Mesenteric fat pad (tissue), 1 donor: ENCODE measurements at regions not wholly inside any gene's neighbourhood (a gene's known extent, or its start where the extent isn't known, plus 50 kb on each side); places are given as distances from the start of the nearest gene placed in this dataset.
"Not testable (repeated sequence)": the region's sequence is repeated elsewhere in the genome, so short reads cannot be mapped to it uniquely, and the experiment has no call there.

Experiments
- DNase-seq: peaks from one replicate; pipeline ENCODE4 v3.0.0-alpha.2; 2020; ENCODE audit warnings: low spot score
- donor health status: DM: yes; HTN: yes; CAD: no.

GRCh38 chr19:5259750-5260149, 80.9 kb downstream of the PTPRS start:
- no peak for DNase-seq

- DNase-seq: no peak
Measured at GRCh38 chr19:5257155-5258045, 83.2 kb downstream of the PTPRS start.

GRCh38 chr19:5255602-5256231, 84.9 kb downstream of the PTPRS start:
- DNase-seq: no peak

- no peak for DNase-seq
Measured at GRCh38 chr19:5254944-5255343, 85.7 kb downstream of the PTPRS start.

- no peak for DNase-seq
Measured at GRCh38 chr19:5254543-5254942, 86.1 kb downstream of the PTPRS start.

- no peak for DNase-seq
Measured at GRCh38 chr19:5253406-5254110, 87.1 kb downstream of the PTPRS start.

GRCh38 chr19:5251096-5252065, 89.2 kb downstream of the PTPRS start:
- no peak for DNase-seq

GRCh38 chr19:5250127-5250659, 90.4 kb downstream of the PTPRS start:
- no peak for DNase-seq

GRCh38 chr19:5249526-5249925, 91.1 kb downstream of the PTPRS start:
- no peak for DNase-seq

GRCh38 chr19:5247957-5248705, 92.5 kb downstream of the PTPRS start:
- no peak for DNase-seq

GRCh38 chr19:5246554-5247155, 94.0 kb downstream of the PTPRS start:
- no peak for DNase-seq

GRCh38 chr19:5245631-5246553, 94.7 kb downstream of the PTPRS start:
- DNase-seq: no peak

- DNase-seq: no peak
Measured at GRCh38 chr19:5244351-5244750, 96.3 kb downstream of the PTPRS start.

GRCh38 chr19:5243878-5244277, 96.7 kb downstream of the PTPRS start:
- DNase-seq: no peak

GRCh38 chr19:5241896-5242295, 98.7 kb downstream of the PTPRS start:
- DNase-seq: not testable (repeated sequence)

GRCh38 chr19:5240011-5240410, 100.6 kb downstream of the PTPRS start:
- DNase-seq: no peak

GRCh38 chr19:5238700-5239099, 101.9 kb downstream of the PTPRS start:
- DNase-seq: no peak

- DNase-seq: no peak
Measured at GRCh38 chr19:5237939-5238480, 102.6 kb downstream of the PTPRS start.
